DND-41 (cell line): ENCODE measurements at regions not wholly inside any gene's neighbourhood (a gene's known extent, or its start where the extent isn't known, plus 50 kb on each side); places are given as distances from the start of the nearest gene placed in this dataset.

ENCODE experiments used
- EZH2 ChIP-seq: IDR thresholded peaks from 3 replicates; pipeline ENCODE4 v1.6.1; 2012; ENCODE audit warnings: borderline replicate concordance, low read depth, mild to moderate bottlenecking, moderate library complexity, low read length, inconsistent platforms; ENCODE audit not compliant: severe bottlenecking
- TF ChIP-seq, protein P1 (sequence below): IDR thresholded peaks from 2 replicates; pipeline ENCODE4 v1.5.1; 2012; ENCODE audit warnings: borderline replicate concordance, low read length, moderate library complexity, mild to moderate bottlenecking; ENCODE audit not compliant: poor library complexity, severe bottlenecking; ENCODE audit errors: extremely low read depth

DNA sequence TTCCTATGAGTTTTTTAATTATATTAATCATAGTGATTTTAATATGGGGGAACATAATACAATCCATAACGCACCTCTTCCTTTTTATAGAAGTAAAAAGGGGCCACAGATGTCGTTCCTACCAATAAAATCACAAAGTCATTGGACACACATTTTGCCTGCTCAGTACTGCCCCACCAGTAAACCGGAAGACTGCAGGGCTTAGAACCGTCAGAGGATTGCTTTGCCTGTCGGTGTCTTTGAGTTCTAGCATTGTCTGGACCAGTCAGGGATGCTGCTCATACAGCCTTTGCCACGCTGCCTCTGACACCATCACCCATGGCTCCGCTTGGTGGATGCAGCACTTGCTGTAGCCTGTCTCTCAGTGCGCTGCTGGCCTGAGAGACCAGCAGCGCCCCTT, 853.6 kb downstream of the C6orf118 start:
- TF ChIP-seq EZH2, result no peak
- TF ChIP-seq, protein P1, sequence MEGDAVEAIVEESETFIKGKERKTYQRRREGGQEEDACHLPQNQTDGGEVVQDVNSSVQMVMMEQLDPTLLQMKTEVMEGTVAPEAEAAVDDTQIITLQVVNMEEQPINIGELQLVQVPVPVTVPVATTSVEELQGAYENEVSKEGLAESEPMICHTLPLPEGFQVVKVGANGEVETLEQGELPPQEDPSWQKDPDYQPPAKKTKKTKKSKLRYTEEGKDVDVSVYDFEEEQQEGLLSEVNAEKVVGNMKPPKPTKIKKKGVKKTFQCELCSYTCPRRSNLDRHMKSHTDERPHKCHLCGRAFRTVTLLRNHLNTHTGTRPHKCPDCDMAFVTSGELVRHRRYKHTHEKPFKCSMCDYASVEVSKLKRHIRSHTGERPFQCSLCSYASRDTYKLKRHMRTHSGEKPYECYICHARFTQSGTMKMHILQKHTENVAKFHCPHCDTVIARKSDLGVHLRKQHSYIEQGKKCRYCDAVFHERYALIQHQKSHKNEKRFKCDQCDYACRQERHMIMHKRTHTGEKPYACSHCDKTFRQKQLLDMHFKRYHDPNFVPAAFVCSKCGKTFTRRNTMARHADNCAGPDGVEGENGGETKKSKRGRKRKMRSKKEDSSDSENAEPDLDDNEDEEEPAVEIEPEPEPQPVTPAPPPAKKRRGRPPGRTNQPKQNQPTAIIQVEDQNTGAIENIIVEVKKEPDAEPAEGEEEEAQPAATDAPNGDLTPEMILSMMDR, result no peak
